H1 (cell line): ENCODE measurements at regions not wholly inside any gene's neighbourhood (a gene's known extent, or its start where the extent isn't known, plus 50 kb on each side); places are given as distances from the start of the nearest gene placed in this dataset.

Source experiments
- CTCF ChIA-PET: fragments of 300-600 bp; sonication (Branson Sonifier 250); formaldehyde crosslinking; loops from one replicate; lab custom pipeline; 2021; ENCODE audit not compliant: partially characterized antibody; lab: Charles Lee
- POLR2A ChIA-PET: fragments of 300-600 bp; sonication (Branson Sonifier 250); formaldehyde crosslinking; loops from one replicate; lab custom pipeline; 2021; ENCODE audit warnings: inconsistent platforms; ENCODE audit not compliant: partially characterized antibody; lab: Charles Lee
- DNase-seq, 2 experiments: peaks; one replicate each; pipeline versions ENCODE4 v3.0.0 to v3.0.0-alpha.2; 2010 to 2022; ENCODE audit warnings: low spot score in 2 of 2, low read depth in 1 of 2, mixed read lengths in 1 of 2
- FAIRE-seq: peaks from 2 replicates; lab custom pipeline; 2011; peaks lifted over from hg19 to GRCh38; lab: Jason Lieb, UNC
- H2AFZ ChIP-seq: 2 replicates; pipeline ENCODE4 v1.8.1; 2012; ENCODE audit warnings: low read length, inconsistent platforms
- H2AK5ac ChIP-seq: 2 replicates; pipeline ENCODE4 v1.6.1; 2013; ENCODE audit warnings: low read depth, low read length
- H2BK120ac ChIP-seq: replicated peaks from 2 replicates; pipeline ENCODE3; 2013; ENCODE audit warnings: low read depth, low read length, inconsistent platforms
- H2BK12ac ChIP-seq: 2 replicates; pipeline ENCODE4 v1.6.1; 2013; ENCODE audit warnings: low read depth, low read length
- H2BK15ac ChIP-seq: 2 replicates; pipeline ENCODE4 v1.6.1; 2013; ENCODE audit warnings: low read length
- H2BK20ac ChIP-seq: 2 replicates; pipeline ENCODE4 v1.6.1; 2013; ENCODE audit warnings: low read length
- H2BK5ac ChIP-seq: 2 replicates; pipeline ENCODE4 v1.6.1; 2013; ENCODE audit warnings: low read depth, low read length
- H3K14ac ChIP-seq: 2 replicates; pipeline ENCODE4 v1.6.1; 2013; ENCODE audit warnings: inconsistent platforms; ENCODE audit not compliant: insufficient read length
- H3K18ac ChIP-seq: 2 replicates; pipeline ENCODE4 v1.6.1; 2013; ENCODE audit warnings: low read length; ENCODE audit errors: extremely low read depth
- H3K23ac ChIP-seq: 2 replicates; pipeline ENCODE4 v1.6.1; 2013; ENCODE audit warnings: inconsistent platforms; ENCODE audit not compliant: insufficient read length
- H3K23me2 ChIP-seq: 2 replicates; pipeline ENCODE4 v1.6.1; 2013; ENCODE audit warnings: low read depth, low read length
- H3K27ac ChIP-seq: 2 replicates; pipeline ENCODE4 v1.6.1; 2011; ENCODE audit warnings: low read depth, low read length, inconsistent platforms
- H3K27me3 ChIP-seq, 4 experiments: replicated peaks in 1 of 4; 1 replicate in 1 of 4; 2 replicates in 3 of 4; pipeline versions ENCODE4 v1.6.1 to v1.8.1; 2011 to 2013; ENCODE audit warnings: low read length in 3 of 4, mild to moderate bottlenecking in 3 of 4, inconsistent platforms in 2 of 4, mixed read lengths in 2 of 4, moderate library complexity in 1 of 4; ENCODE audit not compliant: control insufficient read depth in 3 of 4, insufficient read depth in 3 of 4; ENCODE audit errors: extremely low read depth in 1 of 4
- H3K36me3 ChIP-seq, 4 experiments: 2 replicates each; pipeline versions ENCODE4 v1.6.1 to v1.8.1; 2011 to 2013; ENCODE audit warnings: mild to moderate bottlenecking in 4 of 4, low read length in 3 of 4, moderate library complexity in 2 of 4, control low read depth in 1 of 4, inconsistent platforms in 1 of 4; ENCODE audit not compliant: insufficient read depth in 4 of 4, control insufficient read depth in 2 of 4
- H3K4ac ChIP-seq: replicated peaks from 2 replicates; pipeline ENCODE3; 2013; ENCODE audit warnings: low read length, low read depth, mixed read lengths, inconsistent platforms; ENCODE audit not compliant: insufficient read length
- H3K4me1 ChIP-seq, 4 experiments: replicated peaks in 1 of 4; 1 replicate in 1 of 4; 2 replicates in 3 of 4; pipeline versions ENCODE4 v1.6.1 to v1.8.1; 2011 to 2013; ENCODE audit warnings: low read length in 3 of 4, inconsistent platforms in 2 of 4, mixed read lengths in 1 of 4; ENCODE audit not compliant: insufficient read depth in 4 of 4, control insufficient read depth in 3 of 4
- H3K4me2 ChIP-seq, 2 experiments: 2 replicates each; pipeline versions ENCODE4 v1.6.1 to v1.8.1; 2011 to 2013; ENCODE audit warnings: low read depth in 2 of 2, low read length in 2 of 2, control low read depth in 1 of 2, inconsistent platforms in 1 of 2, mild to moderate bottlenecking in 1 of 2; ENCODE audit not compliant: insufficient read depth in 1 of 2
- H3K4me3 ChIP-seq, 4 experiments: fragments of 200-600, 300-600 bp in 1 of 4; sonication (generic), shearing (Covaris generic), sonication (Bioruptor Twin) in 1 of 4; 2 replicates each; pipeline versions ENCODE4 v1.5.1 to v1.8.1; 2011 to 2016; ENCODE audit warnings: low read length in 4 of 4, low read depth in 3 of 4, control low read depth in 2 of 4, inconsistent platforms in 2 of 4, mild to moderate bottlenecking in 2 of 4, mixed read lengths in 1 of 4, moderate library complexity in 1 of 4; ENCODE audit not compliant: insufficient read depth in 2 of 4; ENCODE audit errors: extremely low read depth in 1 of 4
- H3K56ac ChIP-seq: replicated peaks from 2 replicates; pipeline ENCODE3; 2013; ENCODE audit warnings: low read depth, mild to moderate bottlenecking, mixed read lengths, low read length, inconsistent platforms; ENCODE audit not compliant: insufficient read length
- H3K79me1 ChIP-seq: 2 replicates; pipeline ENCODE4 v1.6.1; 2013; ENCODE audit warnings: low read depth, low read length, control low read depth
- H3K79me2 ChIP-seq, 2 experiments: 2 replicates each; pipeline versions ENCODE4 v1.6.1 to v1.8.1; 2012 to 2013; ENCODE audit warnings: low read length in 2 of 2, mild to moderate bottlenecking in 2 of 2, inconsistent platforms in 1 of 2; ENCODE audit not compliant: insufficient read depth in 2 of 2, control insufficient read depth in 1 of 2
- H3K9ac ChIP-seq, 4 experiments: replicated peaks in 1 of 4; 1 replicate in 1 of 4; 2 replicates in 3 of 4; pipeline versions ENCODE4 v1.6.1 to v1.8.1; 2011 to 2013; ENCODE audit warnings: low read depth in 3 of 4, low read length in 3 of 4, control low read depth in 2 of 4, mild to moderate bottlenecking in 2 of 4, moderate library complexity in 2 of 4, inconsistent platforms in 1 of 4; ENCODE audit errors: extremely low read depth in 1 of 4
- H3K9me3 ChIP-seq, 2 experiments: 2 replicates each; pipeline versions ENCODE4 v1.6.1 to v1.8.1; 2012 to 2013; ENCODE audit warnings: mild to moderate bottlenecking in 2 of 2, moderate library complexity in 2 of 2, control low read depth in 1 of 2, inconsistent platforms in 1 of 2, low read depth in 1 of 2, low read length in 1 of 2, mixed read lengths in 1 of 2; ENCODE audit not compliant: insufficient read depth in 2 of 2
- H4K20me1 ChIP-seq, 2 experiments: replicated peaks in 1 of 2; 2 replicates each; pipeline versions ENCODE3 to v1.8.1; 2011 to 2013; ENCODE audit warnings: inconsistent platforms in 2 of 2, low read length in 2 of 2, mild to moderate bottlenecking in 1 of 2; ENCODE audit not compliant: insufficient read depth in 2 of 2, control insufficient read depth in 1 of 2
- H4K5ac ChIP-seq: 2 replicates; pipeline ENCODE4 v1.6.1; 2013; ENCODE audit warnings: low read length, low read depth, mixed read lengths, inconsistent platforms; ENCODE audit not compliant: insufficient read length
- H4K8ac ChIP-seq: 2 replicates; pipeline ENCODE4 v1.8.0; 2013; ENCODE audit warnings: mild to moderate bottlenecking, moderate library complexity, low read length, inconsistent platforms; ENCODE audit not compliant: insufficient read depth; ENCODE audit errors: extremely low read depth
- H4K91ac ChIP-seq: replicated peaks from 2 replicates; pipeline ENCODE3; 2013; ENCODE audit warnings: low read length, mixed read lengths, inconsistent platforms; ENCODE audit not compliant: insufficient read length
- BCL11A ChIP-seq, 2 experiments: IDR thresholded peaks; one replicate each; pipeline ENCODE4 v1.6.1; 2011; ENCODE audit warnings: low read depth in 2 of 2, low read length in 2 of 2, mild to moderate bottlenecking in 2 of 2
- CBX5 ChIP-seq: fragments of 300-800, 300-1000 bp; sonication (generic); IDR thresholded peaks from 2 replicates; pipeline ENCODE4 v1.7.1; 2016; ENCODE audit warnings: antibody characterized with exemption, low read length, low read depth
- JUN ChIP-seq: IDR thresholded peaks from 2 replicates; pipeline ENCODE4 v1.6.1; 2011; ENCODE audit warnings: low read depth, mild to moderate bottlenecking, improper control_type of control experiment, low read length
- JUND ChIP-seq: IDR thresholded peaks from 2 replicates; pipeline ENCODE4 v1.6.1; 2011; ENCODE audit warnings: mild to moderate bottlenecking, improper control_type of control experiment, low read length
- MAFK ChIP-seq: IDR thresholded peaks from 2 replicates; pipeline ENCODE4 v1.6.1; 2012; ENCODE audit warnings: low read depth, mild to moderate bottlenecking, improper control_type of control experiment, low read length
- NANOG ChIP-seq: IDR thresholded peaks from 2 replicates; pipeline ENCODE4 v1.6.1; 2011; ENCODE audit warnings: low read length, low read depth, mild to moderate bottlenecking, inconsistent platforms; ENCODE audit not compliant: insufficient read depth, poor library complexity, severe bottlenecking
- PHF8 ChIP-seq: fragments of 200-600 bp; sonication (generic); conservative IDR thresholded peaks from 2 replicates; pipeline ENCODE4 v1.7.1; 2012; ENCODE audit warnings: low read depth, mild to moderate bottlenecking, inconsistent platforms, low read length, moderate library complexity
- RNF2 ChIP-seq: fragments of 200-900, 300-1000 bp; sonication (generic); IDR thresholded peaks from 2 replicates; pipeline ENCODE4 v1.7.1; 2016; ENCODE audit warnings: borderline replicate concordance, low read depth, mild to moderate bottlenecking, antibody characterized with exemption, low read length; ENCODE audit not compliant: poor library complexity, severe bottlenecking; ENCODE audit errors: missing control alignments
- TEAD4 ChIP-seq: IDR thresholded peaks from 2 replicates; pipeline ENCODE4 v1.6.1; 2012; ENCODE audit warnings: low read depth, low read length, inconsistent platforms, mixed read lengths
- WGBS, 2 experiments: shearing (Covaris generic) in 1 of 2; methylation state at CpG; one replicate each; pipeline versions ENCODE4 v1.1.6 to v1.1.7; 2013 to 2015; ENCODE audit warnings: low lambda C conversion rate in 2 of 2, mixed read lengths in 2 of 2, inconsistent platforms in 1 of 2, low coverage in 1 of 2, missing lambda C conversion rate in 1 of 2; ENCODE audit not compliant: insufficient replicate concordance in 2 of 2, insufficient coverage in 1 of 2, insufficient read length in 1 of 2; ENCODE audit errors: extremely low coverage in 1 of 2, missing lambda C conversion rate in 1 of 2; 5-methylcytosine and 5-hydroxymethylcytosine counted together

- H3K9ac ChIP-seq, result no peak overlapping the region
- H2AK5ac ChIP-seq, result no peak overlapping the region
- no peaks in the 10 kb centered on the region for H3K79me2 ChIP-seq
- H4K5ac ChIP-seq, result no peak overlapping the region
- H3K23me2 ChIP-seq, result no peaks in the 10 kb centered on the region
- no peak overlapping the region for H2BK120ac ChIP-seq
- no peak overlapping the region for H2BK5ac ChIP-seq
- no peak overlapping the region for H2AFZ ChIP-seq
- no peak overlapping the region for H3K18ac ChIP-seq
- no peak overlapping the region for H3K56ac ChIP-seq
- no peaks in the 10 kb centered on the region for H3K79me1 ChIP-seq
- H3K4me3 ChIP-seq, result no peak overlapping the region
- H4K91ac ChIP-seq, result no peak overlapping the region
- DNase-seq (no peak), FAIRE-seq (no peak)
- ChIA-PET CTCF (no interaction called here), POLR2A (no interaction called here)
- H3K27me3 ChIP-seq, result no peaks in the 10 kb centered on the region
- H3K36me3 ChIP-seq, result no peaks in the 10 kb centered on the region
- H3K27ac ChIP-seq, result no peak overlapping the region
- no peak overlapping the region for H2BK20ac ChIP-seq
- H2BK12ac ChIP-seq, result no peak overlapping the region
- no peaks in the 10 kb centered on the region for H3K9me3 ChIP-seq
- no peak overlapping the region for H3K14ac ChIP-seq
- H3K4me1 ChIP-seq, result no peaks in the 10 kb centered on the region
- WGBS, 2 experiments, result 100% methylated on average over 2 of the region's 2 CpGs; no CpG with 5 or more reads in 1 of the 2 experiments
- H3K4ac ChIP-seq, result no peak overlapping the region
- no peak overlapping the region for H3K23ac ChIP-seq
- H4K8ac ChIP-seq, result no peak overlapping the region
- no peak overlapping the region for H2BK15ac ChIP-seq
- H3K4me2 ChIP-seq, result no peak overlapping the region
- no peaks in the 10 kb centered on the region for H4K20me1 ChIP-seq
- TF ChIP-seq BCL11A (IDR thresholded peaks at IDR 0.05; ENCODE audit: low read depth in 2 of 2, low read length in 2 of 2) (no peak), PHF8 (no peak), JUN (no peak), NANOG (no peak), JUND (no peak), RNF2 (no peak), CBX5 (no peak), TEAD4 (no peak), MAFK (no peak)
Observed at GRCh38 chr7:89680161-89680560, 474.1 kb upstream of the STEAP1 start.
